Fibroblast of skin of right biceps (primary cell): ENCODE measurements at regions not wholly inside any gene's neighbourhood (a gene's known extent, or its start where the extent isn't known, plus 50 kb on each side); places are given as distances from the start of the nearest gene placed in this dataset.

Experiments used
- DNase-seq: peaks from one replicate; pipeline ENCODE4 v3.0.0-alpha.2; 2013

DNA sequence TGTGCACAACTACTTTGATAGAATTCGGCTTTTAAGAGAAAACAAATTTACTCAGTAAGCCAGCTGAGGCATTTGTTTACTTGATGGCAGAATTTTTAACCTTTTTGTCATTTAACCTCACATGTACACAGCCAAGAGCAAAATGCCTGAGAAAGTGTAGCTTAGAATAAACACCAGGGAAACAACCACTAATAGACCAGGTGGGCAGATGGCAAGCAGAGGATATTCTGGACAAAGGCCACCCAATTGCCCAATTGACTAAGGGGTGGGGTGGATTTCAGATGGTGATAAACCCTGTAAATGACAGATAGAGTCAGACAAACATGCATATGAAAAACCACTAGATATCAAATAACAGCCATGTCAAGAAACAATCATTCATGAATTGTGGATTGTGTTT, 190.7 kb upstream of the FBXL4 start:
- DNase-seq, result no peak

DNA sequence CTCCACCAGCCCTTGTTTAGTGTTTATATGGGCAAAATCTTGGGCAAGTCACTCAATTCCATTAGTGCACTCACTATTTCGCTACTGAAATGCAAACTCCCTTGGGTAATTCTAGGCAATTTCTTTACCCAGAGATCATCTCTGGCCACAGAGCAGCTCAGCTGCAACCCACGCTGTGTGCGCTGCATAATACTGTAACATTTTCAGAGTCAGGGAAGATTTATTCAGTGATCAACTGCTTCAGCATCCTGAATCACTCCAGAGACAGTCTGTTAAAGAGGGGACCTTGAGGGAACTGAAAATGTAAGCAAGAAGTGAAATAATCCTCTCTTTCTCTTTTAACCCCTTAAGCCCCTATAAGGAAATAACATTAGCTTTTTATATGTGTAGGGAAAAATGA, 189.6 kb upstream of the FBXL4 start:
- no peak for DNase-seq

DNA sequence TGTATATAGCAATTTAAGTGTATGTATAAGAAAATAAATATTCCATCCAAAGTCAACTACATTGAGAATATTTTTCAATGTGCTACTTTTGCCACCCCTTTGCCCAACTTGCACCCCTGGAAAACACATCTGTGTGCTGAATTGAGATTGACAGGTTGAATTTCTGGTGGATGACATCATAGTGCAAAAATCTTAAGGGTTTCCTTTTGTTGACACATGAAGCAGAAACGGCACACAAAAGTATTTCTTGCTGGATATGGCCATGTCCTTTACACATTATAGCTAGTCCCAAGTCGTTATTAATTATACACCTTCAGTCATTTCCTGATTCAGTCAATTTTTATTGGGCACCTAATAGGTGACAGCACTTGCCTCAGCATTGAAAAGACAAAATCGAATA, 188.7 kb upstream of the FBXL4 start:
- DNase-seq, result no peak

DNA sequence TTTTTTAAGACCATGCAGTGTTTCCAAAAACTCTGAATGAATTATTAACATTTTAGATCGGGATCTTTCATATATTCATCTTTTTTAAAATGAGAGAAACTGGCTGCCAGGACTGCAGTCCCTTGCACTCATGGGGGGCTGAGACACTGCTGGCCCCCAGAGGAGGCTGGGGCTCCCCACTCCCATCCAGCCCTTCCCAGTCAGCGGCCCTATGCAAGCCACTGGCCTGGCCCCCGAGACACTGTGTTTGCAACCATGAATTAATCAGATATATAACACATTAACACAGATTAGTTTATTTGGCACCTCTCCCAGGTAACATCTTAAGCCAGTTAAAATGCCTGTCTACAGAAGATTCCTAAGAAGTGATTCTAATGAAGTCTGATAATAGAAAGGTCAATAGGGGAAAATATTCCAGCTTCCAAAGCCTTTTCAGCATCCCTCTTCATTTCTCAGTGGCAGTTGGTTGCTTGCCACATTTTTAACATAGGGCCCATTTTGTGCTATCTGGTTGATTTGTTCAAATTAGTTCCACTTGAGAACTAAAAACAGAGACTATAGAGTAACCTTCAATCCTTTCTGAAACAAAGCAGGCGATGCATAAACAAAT, 184.4 kb upstream of the FBXL4 start:
- DNase-seq, result peak; percentile 3

DNA sequence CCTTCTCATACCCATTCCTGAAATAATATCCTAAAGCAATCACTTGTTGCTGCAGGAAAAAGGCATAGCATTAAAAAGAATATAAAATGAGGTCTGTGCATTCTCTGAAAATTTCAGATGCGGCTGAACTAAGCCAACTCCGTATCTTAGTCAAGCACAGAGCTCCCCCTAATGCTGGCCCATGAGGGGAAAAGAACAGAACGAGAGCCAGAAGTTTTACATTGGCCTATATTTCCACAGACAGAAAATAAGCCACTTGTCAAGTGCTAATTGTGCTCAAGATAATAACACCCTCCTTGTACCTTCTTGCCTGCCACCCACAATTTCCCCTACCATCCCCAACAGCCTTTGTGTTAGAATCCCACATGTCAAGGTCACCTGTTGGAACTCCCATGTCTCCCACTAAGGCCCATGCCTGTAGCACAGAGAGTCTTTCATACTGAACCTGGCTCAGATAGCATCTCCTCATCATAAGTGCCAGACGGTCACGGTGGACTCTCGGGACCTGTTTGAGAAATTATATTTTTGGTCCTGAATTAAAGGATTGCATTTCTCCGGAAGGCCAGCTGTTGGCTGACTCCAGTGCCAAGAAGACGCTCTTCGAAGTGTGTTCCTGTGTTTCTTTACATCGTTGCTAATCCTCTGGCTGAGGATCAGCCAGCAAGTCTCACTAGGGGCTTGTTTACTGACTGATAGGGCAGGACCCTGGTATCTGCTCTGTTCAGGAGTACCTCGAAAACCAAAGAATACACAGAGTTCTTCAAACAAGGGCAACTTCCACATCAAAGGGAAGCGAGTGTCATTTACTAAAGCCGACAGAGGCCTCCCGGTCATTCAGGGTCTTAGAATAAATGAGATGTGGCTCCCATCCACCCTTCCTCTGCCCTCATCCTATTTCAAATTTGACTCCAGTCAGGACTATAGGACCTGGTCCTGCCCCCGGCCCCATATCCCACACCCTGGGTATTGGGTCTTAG, 183.4 kb upstream of the FBXL4 start:
- DNase-seq, result no peak

DNA sequence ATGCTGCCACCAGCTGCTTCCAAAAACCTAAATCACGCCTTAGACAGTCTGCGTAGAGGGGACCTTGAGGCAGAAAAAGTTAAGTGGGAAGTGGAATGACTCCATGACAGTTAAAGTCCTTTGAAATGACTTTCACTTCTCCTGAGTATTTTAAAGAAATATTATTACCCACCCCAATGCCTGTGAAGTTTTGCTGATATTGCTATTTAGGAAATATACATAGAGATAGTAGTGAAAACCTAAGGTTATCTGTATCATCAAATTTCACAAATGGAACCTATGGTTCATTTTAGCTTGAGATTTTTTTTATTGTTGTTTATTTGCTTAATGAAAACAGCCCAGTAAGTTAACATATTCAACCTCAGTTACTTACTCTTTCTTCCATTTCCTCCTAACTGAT, 182.1 kb upstream of the FBXL4 start:
- no peak for DNase-seq

DNA sequence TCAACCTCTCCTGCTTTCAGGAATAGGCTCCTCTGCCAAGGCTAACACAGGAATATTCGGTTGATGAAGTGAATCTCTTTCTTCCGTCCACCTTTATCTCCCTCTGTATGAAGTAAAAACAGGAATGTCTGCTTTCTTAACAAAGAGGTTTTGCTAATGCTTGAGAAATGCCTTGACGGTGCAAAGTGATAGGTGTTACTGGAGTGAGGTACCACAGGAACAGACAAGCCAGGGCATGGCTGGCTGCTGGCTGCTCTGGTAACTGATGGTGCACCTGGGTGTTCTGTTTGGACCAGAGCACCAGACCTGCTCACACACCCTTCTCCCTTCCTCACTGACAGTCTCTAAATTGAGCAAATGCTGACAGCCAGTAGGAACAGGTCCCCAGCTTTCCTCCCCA, 174.0 kb upstream of the FBXL4 start:
- DNase-seq, result no peak

DNA sequence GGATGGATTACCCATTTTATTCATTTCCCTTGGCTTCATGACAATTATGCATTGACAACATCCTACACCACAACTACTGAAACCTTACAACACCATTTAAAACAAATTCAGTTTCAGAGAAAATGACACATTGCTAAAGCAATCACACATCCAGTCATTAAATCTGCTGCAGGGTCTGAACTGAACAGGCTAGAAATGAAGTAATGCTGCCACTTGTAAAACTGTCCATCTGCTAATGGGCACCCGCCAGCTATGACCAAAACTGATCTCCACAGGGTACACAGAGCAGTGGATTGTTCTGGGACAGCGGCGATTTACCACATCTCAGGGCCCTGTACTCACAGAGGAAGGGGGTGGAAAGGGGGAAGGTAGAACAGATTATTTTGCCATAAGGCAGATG, 172.9 kb upstream of the FBXL4 start:
- DNase-seq, result no peak

DNA sequence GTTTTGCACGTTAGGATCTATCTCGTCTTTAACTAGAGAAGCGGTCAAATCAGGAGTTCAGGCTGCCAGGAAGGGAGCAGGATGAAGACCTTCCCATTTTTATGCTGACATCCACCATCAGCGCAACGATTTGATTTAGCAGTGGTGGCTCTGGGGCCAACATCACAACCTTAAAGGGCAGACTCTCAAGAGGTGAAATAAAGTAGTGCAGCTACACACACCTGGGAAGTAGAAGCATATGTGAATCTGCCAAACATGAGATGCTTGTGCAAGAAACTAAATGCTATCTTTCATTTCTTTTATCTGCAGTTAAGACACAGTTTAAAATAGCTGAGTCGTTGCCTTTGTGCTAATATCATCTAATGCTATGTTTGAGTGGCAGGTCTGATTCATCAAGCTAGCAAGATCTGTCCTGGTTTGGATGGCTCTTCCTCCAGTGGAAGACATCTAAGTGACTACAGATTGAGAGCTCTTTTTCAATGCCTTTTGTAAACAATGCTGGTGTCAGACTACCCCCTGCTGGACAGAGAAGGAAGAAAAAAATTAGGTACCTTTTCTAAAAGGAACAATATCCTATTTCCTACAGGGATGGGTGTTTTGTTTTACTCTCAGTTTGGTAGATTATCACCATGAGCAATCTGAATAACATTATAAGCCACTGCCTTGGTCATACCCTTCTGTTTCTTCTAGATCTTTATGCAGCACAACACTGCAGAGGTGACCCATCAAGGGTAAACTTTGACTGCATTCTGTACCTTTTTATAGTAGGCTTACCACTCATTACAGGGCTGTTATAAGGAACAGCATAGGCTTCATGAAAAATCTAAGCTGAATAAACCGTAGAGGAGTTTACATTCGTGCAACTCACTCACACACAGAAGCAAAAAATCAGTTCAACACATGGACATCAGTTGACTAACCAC, 171.6 kb upstream of the FBXL4 start:
- DNase-seq, result peak; percentile 56

DNA sequence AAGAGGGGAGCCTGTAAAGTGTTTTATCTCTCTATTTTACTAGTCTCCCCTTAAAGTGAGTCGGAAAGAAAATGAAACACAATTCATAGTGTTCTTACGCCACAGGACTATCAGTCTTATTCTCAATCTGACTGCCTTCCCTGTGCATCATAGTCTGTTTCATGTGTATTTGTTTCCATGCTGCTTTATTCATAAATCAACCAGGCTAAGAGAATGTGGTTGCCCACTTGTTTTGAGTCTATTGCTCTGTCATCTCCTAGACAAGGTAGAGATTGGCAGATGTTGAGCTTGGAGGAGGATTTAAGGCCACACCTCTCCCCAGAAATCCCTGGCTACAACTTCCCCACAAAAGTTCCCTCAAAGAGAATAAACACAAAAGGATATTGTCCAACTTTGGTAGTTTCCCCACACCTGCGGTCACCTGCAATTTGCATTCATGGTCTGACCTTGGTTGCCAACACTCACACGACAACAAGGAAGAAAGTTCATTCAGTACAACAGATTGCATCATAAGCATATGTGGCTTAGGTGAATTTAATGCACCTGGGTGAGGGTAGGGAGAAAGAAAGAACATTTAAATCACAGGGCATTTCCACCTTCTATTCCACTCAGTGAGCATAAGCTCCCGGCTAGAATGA, 167.1 kb upstream of the FBXL4 start:
- no peak for DNase-seq

DNA sequence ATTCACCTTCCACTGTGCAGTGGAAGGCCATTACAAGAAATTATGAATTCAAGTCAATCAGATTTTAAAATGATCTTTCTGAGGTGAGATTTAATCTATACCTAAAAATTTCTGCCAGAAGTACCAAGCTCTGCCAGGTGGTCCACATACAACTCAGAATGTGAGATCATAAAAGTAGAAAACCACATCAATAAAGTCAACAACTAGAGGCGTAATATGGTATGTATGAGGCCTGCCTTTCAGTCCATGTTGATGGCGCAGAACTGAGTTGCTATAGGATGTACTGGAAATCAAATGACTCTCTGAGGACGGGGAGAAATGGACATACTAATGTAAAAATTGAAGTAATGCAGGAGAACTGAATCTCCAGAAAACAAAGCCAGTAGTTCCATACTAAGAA, 163.8 kb upstream of the FBXL4 start:
- DNase-seq, result no peak

DNA sequence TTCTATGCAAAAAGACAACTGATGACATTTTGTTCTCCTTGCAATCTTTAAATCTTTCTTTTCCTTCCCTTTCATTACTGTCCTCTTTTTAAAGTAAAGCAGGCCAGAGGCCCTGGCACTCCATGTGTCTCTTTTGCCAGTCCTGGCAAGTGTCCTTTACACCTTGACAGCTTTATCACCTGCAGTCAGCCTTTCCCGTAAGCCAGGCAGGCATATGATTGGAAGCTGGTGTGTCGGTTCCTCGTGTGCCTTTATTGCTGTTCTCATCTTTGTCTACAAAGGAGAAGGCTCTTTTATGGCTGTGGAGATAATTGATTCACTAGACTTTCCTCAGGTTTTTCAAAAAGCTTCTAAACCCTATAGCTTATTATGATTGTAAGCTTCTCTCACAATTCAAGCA, 162.3 kb upstream of the FBXL4 start:
- no peak for DNase-seq

DNA sequence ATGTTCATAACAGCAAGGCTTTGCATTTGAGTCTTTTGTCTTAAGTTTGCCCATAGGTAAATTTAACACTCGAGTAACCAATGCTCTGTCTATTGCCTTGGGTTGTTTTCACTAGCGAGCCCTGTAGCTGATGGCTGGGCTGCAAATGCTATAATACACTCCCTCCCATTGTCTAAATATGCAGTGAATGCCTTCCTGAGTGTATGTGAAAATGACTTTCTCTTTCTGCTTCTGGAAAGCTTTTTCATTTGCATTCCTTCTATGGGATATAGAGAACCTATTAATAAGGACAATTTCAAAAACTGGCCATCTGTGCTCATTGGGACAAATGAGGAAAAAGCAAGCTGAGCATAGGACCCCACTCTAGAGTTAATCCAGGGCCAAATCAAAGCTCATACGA, 156.5 kb upstream of the FBXL4 start:
- DNase-seq, result no peak

DNA sequence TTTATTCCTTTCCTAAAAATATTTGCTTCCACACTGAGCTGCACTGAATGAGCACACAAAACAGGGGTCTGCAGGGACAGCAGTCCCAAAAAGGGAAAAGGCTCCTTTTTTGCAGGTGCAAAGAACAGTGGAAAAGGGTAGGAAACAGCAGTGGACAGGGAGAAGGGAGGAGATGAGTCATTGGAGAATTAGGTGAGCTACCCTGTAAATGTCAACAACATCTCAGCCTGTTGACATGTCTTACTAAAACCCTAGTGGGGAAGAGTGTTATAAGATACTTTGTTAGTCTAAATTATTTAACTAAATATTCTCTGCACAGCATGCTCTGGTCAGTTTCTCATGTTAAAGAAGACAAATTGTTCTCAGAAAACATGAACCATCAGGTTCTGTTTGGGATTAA, 151.5 kb upstream of the FBXL4 start:
- DNase-seq, result no peak

DNA sequence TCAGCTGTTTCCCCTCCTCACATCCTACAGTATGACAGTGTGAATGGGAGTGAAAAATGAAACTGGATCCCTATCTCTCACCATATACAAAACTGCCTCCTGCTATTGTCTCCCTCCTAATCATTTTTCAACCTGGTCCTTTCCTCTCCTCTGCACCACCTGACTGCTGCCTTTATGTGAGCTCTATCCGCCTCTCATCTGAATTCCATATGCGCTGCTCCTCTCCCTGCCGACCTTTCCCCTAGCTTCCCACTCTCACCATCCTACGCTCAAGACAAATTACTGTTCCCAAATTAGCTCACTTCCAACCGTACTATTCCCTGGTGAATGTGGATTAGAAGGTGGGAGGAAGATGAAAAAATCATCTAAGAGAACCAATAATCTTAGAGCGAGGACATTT, 148.4 kb upstream of the FBXL4 start:
- no peak for DNase-seq

DNA sequence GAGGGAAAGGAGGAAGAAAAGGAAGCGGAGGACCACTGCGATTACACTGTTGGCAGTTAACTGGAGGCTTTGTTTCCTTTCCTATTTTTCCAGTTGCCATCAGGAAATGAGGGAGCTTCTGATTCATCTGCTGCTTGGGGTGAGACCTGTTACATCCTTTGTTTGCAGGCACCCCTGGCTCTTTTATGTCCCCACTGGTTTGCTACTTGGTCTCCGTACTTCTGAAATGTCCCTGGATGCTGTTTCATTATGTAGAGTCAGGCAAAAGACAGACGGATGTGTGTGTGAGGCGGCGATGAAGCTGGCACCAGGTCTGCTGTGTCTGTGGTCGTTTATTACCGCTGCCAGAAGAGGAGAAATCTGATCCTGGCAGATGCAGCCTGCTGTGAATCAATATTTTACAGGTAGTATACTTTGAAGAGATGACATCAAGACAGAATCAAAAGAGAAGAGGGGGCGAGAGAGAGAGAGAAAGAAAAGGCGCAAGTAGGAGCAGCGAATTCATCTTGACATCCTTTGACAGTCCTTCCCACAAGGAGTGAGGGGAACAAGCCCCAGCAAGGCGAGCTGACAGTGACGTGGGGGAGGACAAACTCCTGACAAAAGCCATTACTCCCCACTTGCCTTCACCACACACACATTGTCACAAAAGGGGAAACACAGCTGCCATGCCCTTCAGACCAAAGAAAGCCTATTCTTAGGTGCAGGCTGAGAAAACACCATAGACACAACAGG, 145.9 kb upstream of the FBXL4 start:
- no peak for DNase-seq

DNA sequence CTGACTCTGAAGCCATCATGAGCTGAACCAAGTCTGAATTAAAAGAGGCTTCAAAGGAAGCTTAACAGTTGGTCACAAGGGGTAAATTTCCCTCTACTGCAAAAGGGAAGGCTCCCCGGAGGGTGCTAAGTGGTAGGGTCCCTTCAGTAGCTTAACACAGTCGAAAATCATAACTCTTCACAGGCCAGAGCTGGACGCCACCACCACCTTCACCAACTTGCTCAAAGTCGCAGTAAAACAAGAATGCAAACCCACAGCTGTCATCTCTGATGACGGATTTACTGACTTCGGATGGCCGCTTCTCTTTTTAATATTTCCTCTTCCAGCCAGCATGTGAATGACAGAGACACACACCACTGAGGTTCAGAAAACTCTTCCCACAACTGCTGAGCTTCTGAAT, 144.7 kb upstream of the FBXL4 start:
- no peak for DNase-seq

DNA sequence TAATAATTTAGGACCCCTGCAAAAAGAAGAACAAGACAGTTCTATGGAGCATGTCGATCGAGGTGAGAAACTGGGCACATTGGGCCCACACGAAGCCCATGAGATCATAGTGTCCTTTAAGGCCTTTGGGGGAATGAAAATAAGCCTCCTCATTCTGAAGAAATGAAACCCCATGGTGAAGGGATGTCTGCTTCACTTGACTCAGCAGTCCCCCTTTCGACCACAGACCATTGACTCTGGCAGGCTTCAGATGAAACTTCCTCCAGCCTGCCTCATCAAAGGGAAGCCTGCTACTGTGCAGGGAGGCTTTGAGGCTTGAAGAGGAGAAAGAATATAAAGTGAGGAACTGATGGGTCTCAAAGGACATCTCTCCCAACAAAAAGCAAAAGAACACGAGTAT, 144.2 kb upstream of the FBXL4 start:
- DNase-seq, result no peak

DNA sequence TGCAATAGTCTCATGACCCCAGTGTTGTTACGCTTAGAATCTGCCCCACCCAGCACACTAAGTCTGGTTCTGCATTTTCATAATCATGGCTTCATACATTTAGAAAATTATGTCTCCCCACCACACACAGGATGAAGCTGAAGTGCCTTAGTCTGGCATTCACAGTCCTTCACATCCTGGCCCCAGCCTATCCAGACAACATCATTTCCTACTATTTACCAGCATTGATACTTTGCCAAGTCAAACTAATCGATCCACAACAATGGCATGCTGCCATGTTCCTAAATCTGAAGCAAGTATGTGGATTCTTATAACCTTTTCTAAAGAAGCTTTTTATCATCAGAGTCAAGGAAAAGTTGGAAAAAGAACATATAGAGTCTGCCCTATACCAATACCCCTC, 132.4 kb upstream of the FBXL4 start:
- no peak for DNase-seq

DNA sequence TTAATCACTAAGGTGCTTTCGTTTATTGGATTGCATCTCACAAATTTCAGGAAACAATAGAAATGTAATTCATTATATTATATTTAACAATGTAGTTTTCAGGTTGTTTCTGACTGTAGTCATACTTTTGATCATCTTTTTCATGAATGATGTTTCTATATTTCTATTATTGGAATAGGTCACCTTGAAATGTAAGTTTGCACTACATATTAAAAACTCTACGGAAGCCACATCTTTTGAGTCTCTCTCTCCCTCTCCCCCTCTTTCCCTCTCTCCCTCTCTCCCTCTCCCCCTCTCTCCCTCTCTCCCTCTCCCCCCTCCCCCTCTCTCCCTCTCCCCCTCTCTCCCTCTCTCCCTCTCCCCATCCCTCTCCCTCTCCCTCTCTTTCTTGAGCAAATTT, 131.3 kb upstream of the FBXL4 start:
- no peak for DNase-seq

DNA sequence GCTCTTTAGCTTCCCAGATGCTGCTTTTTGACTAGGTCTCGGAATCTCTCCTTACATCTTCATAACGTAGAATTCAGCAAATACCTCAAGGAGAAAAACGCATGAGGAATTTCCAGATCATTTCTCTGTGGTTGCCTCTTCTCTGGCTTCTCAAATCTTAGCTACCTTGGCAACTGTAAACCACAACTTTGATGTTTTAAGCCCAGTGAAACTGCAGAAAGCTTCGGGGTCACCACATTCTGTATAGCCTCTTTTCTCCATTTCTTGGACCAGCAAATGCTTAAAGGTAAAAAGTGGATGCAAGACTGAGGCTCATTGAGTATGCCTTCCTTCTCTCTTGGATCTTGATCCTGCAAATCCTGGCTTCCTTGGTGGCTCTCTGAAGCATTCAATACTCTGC, 125.5 kb upstream of the FBXL4 start:
- no peak for DNase-seq

DNA sequence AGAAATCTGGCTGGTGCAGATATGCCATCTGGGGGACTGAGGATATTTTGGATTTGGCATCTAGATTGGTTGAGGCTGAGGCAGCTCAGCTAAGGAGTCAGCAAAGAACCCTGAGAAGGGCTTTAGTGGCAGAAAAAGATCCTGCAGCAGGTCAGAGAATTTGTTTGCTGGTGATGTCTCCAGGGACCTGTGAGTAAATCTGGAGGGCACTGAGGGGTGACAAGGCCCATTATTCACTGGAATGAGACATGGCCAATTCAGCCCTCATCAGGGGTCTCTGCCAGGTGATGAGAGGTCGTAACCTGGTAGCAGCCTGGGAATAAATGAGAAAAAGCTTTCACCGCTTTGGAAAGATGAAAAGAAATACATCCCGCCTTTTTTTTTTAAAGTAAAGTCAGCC, 118.3 kb upstream of the FBXL4 start:
- no peak for DNase-seq
